Activated CD8-positive, alpha-beta T cell treated with anti-CD3 and anti-CD28 coated beads, Interleukin-2, amount 10 ng/mL, durations not matched to agents 7 days and 5 days (primary cell): ENCODE measurements at regions not wholly inside any gene's neighbourhood (a gene's known extent, or its start where the extent isn't known, plus 50 kb on each side); places are given as distances from the start of the nearest gene placed in this dataset.

Experiments
- ATAC-seq: fragments of 150-1000 bp; cut with Tn5 transposase; one replicate; pipeline ENCODE4 v1.10.0; 2021; ENCODE audit warnings: moderate library complexity
- CTCF ChIA-PET: fragments of 350-600 bp; sonication (Branson Sonifier 250); formaldehyde crosslinking; loops from one replicate; lab custom pipeline; 2021; ENCODE audit warnings: antibody characterized with exemption; lab: Charles Lee
- POLR2A ChIA-PET: fragments of 350-600 bp; sonication (Branson Sonifier 250); formaldehyde crosslinking; loops from one replicate; lab custom pipeline; 2021; ENCODE audit warnings: antibody characterized with exemption; lab: Charles Lee
- DNase-seq: peaks from one replicate; pipeline ENCODE4 v3.0.0-alpha.2; 2020
- H3K27ac Mint-ChIP-seq: one replicate; pipeline ENCODE4 v1.8.0; 2021; ENCODE audit warnings: mild to moderate bottlenecking, mixed read lengths
- H3K27me3 Mint-ChIP-seq: one replicate; pipeline ENCODE4 v1.8.0; 2021; ENCODE audit warnings: low read depth, mixed read lengths
- H3K36me3 Mint-ChIP-seq: one replicate; pipeline ENCODE4 v1.8.0; 2021; ENCODE audit warnings: low read depth, mixed read lengths
- H3K4me1 Mint-ChIP-seq: one replicate; pipeline ENCODE4 v1.8.0; 2021; ENCODE audit warnings: low read depth, mixed read lengths
- H3K4me3 Mint-ChIP-seq: one replicate; pipeline ENCODE4 v1.8.0; 2021; ENCODE audit warnings: mild to moderate bottlenecking, mixed read lengths
- H3K9me3 Mint-ChIP-seq: one replicate; pipeline ENCODE4 v1.8.0; 2022; ENCODE audit warnings: mixed read lengths; ENCODE audit not compliant: insufficient read depth

DNA sequence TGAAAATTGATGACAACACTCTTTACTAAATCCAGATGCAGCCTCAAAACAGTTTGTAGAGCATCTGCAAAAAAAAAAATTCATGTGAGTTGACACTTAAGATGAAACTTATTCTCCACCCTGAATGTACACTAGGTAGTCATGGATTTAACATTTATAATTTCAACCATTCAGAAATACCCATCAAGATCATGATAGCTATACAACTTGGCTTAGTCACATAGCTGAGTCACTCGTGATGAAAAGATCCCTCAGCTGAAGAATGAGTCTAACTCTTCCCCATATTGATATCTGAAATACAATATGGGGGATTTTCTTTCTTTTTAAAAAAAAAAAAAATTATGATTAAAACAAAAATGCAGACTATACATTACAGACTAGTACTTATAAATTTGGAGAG, 104.8 kb upstream of the PLEKHG7 start:
- ChIA-PET POLR2A (interaction anchor here (0.7 to 0.9 kb wide), 2 partner anchors 452 to 1106 kb away, joined by 3 read pairs; partner anchors contain the start of gene BTG1), CTCF (no interaction called here)
- H3K9me3 Mint-ChIP-seq, result peaks cover 26% of the 10 kb centered on the region
- H3K4me1 Mint-ChIP-seq, result peaks cover 29% of the 10 kb centered on the region
- ATAC-seq (no peak), DNase-seq (no peak)
- no peaks in the 10 kb centered on the region for H3K27me3 Mint-ChIP-seq
- no peak overlapping the region for H3K4me3 Mint-ChIP-seq
- H3K36me3 Mint-ChIP-seq, result peaks cover 45% of the 10 kb centered on the region
- H3K27ac Mint-ChIP-seq, result no peak overlapping the region

DNA sequence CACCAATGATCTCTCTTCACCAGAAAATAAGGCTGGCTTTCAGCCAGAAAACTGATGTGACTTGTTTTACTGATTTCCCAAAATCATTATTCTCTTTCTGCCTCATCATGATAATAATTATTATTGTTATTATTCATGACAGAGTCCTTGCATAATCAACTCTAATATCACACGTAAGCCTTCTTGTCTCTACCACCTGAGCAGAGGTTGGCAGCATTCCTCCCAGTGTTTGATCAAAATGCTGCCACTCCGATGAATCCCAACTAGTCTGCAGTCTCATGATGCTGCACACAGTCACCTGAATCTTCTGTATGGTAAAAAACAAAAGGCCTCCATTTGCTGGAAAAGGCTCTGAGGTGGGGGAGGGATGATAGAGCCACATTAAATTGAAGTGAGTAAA, 105.7 kb upstream of the PLEKHG7 start:
- DNase-seq (no peak), ATAC-seq (no peak)
- H3K36me3 Mint-ChIP-seq, result peaks cover 48% of the 10 kb centered on the region
- H3K9me3 Mint-ChIP-seq, result peaks cover 30% of the 10 kb centered on the region
- H3K4me1 Mint-ChIP-seq, result peaks cover 32% of the 10 kb centered on the region
- no peak overlapping the region for H3K4me3 Mint-ChIP-seq
- CTCF ChIA-PET, result no interaction called here
- no peak overlapping the region for H3K27ac Mint-ChIP-seq
- no peaks in the 10 kb centered on the region for H3K27me3 Mint-ChIP-seq
- POLR2A ChIA-PET, result interaction anchor here (0.9 kb wide), 1 partner anchor 452 kb away, joined by 3 read pairs; the partner anchor contains the start of gene BTG1

DNA sequence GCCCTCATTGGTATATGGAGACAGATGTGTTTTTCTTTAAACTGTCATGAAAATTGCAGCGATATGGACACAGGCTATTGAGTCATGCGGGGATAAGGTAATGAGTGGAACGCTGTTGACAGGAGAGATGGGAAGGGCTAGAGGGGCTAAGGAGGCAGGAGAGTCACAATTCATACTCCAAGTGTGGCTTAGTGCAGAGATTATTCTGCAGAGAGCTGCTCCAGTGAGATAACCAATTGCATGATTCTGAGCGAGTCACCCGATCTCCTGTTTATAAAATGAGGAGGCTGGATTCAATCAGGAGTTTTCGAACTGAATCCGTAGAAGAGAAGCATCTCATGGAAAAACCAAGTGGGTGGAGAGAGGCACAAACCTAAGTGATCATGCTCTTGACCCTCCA, 106.4 kb upstream of the PLEKHG7 start:
- ATAC-seq, result no peak
- no peaks in the 10 kb centered on the region for H3K27me3 Mint-ChIP-seq
- peaks cover 30% of the 10 kb centered on the region for H3K9me3 Mint-ChIP-seq
- no peak for DNase-seq
- peaks cover 45% of the 10 kb centered on the region for H3K36me3 Mint-ChIP-seq
- ChIA-PET POLR2A (no interaction called here), CTCF (no interaction called here)
- H3K4me1 Mint-ChIP-seq, result peaks cover 33% of the 10 kb centered on the region
- no peak overlapping the region for H3K27ac Mint-ChIP-seq
- H3K4me3 Mint-ChIP-seq, result no peak overlapping the region

DNA sequence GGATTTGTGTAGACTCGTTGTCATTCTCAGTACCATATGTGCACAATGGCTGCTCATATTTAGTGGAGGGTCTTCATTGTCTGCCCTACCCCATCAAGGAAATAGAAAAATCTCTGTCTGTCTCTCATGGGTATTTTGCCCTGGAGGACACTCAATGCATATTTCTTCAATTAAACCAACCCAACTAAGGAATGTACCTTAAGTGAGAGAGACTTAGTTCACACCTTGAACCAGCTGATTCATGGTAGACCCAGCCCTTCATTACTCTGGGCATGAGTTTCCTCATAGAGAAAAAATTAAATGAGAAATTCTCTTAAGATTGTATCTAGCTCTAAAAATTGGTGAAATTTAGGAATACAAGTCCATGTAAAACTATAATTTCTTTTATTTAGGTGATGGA, 107.1 kb upstream of the PLEKHG7 start:
- Mint-ChIP-seq H3K4me3 (no peak overlapping the region), H3K36me3 (peaks cover 38% of the 10 kb centered on the region), H3K27ac (no peak overlapping the region), H3K4me1 (peaks cover 31% of the 10 kb centered on the region), H3K9me3 (peaks cover 27% of the 10 kb centered on the region), H3K27me3 (no peaks in the 10 kb centered on the region)
- DNase-seq (no peak), ATAC-seq (no peak)
- ChIA-PET CTCF (interaction anchor here (1.5 to 1.6 kb wide), 2 partner anchors 8 to 25 kb away, joined by 4 to 6 read pairs; no protein-coding TSS in a partner anchor), POLR2A (no interaction called here)

DNA sequence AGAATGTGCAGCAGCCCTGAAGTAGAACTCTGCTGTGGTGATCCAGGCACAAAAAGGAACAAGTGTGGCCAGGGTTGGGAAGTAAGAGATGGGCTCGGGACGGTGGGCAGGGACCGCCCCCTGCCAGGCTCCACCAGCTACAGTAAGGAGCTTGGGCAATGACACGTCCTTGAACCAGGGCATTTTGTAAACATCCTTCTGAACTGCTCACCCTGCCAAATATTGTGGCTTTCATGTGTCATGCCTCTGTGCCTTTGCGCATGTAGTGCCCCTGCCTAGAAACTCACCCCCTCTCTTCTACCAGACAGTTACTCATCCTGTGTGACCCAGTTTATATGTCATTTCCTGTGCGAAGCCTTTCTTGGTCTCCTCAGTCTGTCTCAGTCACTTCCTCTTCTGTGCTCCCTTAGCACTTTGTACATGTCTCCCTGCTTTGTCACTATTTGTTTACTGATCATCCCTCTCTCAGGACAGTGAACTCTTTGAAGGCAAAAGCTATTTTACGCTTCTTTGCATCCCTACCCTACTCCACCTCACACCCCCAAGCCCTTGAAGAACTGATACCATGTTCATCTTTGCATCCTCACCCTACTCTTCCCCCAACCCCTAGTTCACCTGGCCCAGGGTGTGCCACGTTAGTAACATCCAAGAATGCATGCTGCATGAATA, 108.9 kb upstream of the PLEKHG7 start:
- peak; percentile 99 for ATAC-seq
- Mint-ChIP-seq H3K9me3 (peaks cover 21% of the 10 kb centered on the region), H3K27ac (peak overlapping the region; percentile 94), H3K36me3 (peaks cover 30% of the 10 kb centered on the region), H3K4me1 (peaks cover 31% of the 10 kb centered on the region), H3K27me3 (no peaks in the 10 kb centered on the region), H3K4me3 (peak overlapping the region; percentile 49)
- ChIA-PET CTCF (interaction anchor here (0.9 to 1.6 kb wide), 7 partner anchors 10 to 448 kb away, joined by 3 to 4 read pairs (median 4); partner anchors contain the start of gene BTG1), POLR2A (interaction anchor here (1.8 kb wide), 1 partner anchor 448 kb away, joined by 12 read pairs; the partner anchor contains the start of gene BTG1)
- peak; percentile 85 for DNase-seq

DNA sequence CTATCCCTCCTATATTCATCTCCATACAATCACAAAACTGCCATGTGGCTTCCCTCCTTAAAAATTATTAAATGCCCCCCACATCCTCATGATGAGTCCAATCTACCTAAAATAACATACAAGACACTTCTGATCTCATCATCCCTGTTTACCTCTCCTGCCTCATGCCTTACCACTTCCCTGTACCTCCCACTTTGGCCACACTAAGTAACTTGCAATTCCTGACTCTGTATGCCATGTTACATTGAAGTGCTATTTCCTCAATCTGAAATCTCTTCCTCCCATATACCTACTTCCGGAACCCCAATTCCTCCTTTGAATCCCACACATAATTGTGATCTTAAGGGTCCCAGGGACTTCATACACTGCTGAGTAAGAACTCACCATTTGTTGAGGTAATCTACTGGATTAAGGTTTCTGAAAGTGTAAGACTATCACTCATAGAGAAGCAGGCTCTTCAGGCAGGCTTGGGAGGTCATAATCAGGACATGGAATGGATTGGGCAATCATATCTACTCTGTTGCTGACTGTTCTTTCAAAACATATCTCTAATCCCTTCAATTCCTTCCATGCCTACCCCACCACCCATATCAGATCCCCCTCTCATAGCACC, 117.6 kb upstream of the PLEKHG7 start:
- Mint-ChIP-seq H3K4me1 (no peaks in the 10 kb centered on the region), H3K4me3 (no peak overlapping the region), H3K27ac (no peak overlapping the region), H3K36me3 (peaks cover 4% of the 10 kb centered on the region), H3K27me3 (no peaks in the 10 kb centered on the region), H3K9me3 (no peaks in the 10 kb centered on the region)
- ChIA-PET CTCF (no interaction called here), POLR2A (no interaction called here)
- DNase-seq, result no peak
- ATAC-seq, result no peak

DNA sequence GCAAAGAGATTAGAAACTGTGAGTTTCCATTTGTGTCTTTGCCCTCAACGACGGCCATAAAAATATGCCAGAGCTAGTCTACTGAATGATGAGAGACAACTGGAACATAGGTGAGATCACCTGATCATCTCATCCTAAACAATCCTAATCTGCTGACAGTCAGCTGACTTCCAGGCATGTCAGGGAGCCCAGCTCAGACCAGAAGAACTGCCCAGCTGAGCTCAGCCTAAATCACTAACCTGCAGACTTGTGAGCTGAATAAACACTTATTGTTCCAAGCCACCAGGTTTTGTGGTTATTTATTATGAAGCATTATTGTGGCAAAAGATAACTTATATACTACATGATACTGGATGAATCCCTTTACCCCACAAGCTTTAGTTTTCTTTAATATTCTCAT, 118.9 kb upstream of the PLEKHG7 start:
- DNase-seq, result no peak
- no peaks in the 10 kb centered on the region for H3K9me3 Mint-ChIP-seq
- H3K4me3 Mint-ChIP-seq, result no peak overlapping the region
- CTCF ChIA-PET, result interaction anchor here (0.7 kb wide), 1 partner anchor 8 kb away, joined by 3 read pairs; no protein-coding TSS in a partner anchor
- H3K27me3 Mint-ChIP-seq, result no peaks in the 10 kb centered on the region
- POLR2A ChIA-PET, result interaction anchor here (1.2 kb wide), 1 partner anchor 438 kb away, joined by 4 read pairs; the partner anchor contains the start of gene BTG1
- H3K4me1 Mint-ChIP-seq, result no peaks in the 10 kb centered on the region
- H3K27ac Mint-ChIP-seq, result no peak overlapping the region
- peaks cover 4% of the 10 kb centered on the region for H3K36me3 Mint-ChIP-seq
- no peak for ATAC-seq

- ChIA-PET CTCF (interaction anchor here (1.8 kb wide), 1 partner anchor 12 kb away, joined by 8 read pairs; no protein-coding TSS in a partner anchor), POLR2A (interaction anchor here (1.2 kb wide), 1 partner anchor 437 kb away, joined by 4 read pairs; the partner anchor contains the start of gene BTG1)
- Mint-ChIP-seq H3K27ac (no peak overlapping the region), H3K27me3 (no peaks in the 10 kb centered on the region), H3K36me3 (peaks cover 4% of the 10 kb centered on the region), H3K4me1 (no peaks in the 10 kb centered on the region), H3K9me3 (no peaks in the 10 kb centered on the region), H3K4me3 (no peak overlapping the region)
- ATAC-seq (no peak), DNase-seq (no peak)
Observed at GRCh38 chr12:92582893-92583292, 119.9 kb upstream of the PLEKHG7 start.

DNA sequence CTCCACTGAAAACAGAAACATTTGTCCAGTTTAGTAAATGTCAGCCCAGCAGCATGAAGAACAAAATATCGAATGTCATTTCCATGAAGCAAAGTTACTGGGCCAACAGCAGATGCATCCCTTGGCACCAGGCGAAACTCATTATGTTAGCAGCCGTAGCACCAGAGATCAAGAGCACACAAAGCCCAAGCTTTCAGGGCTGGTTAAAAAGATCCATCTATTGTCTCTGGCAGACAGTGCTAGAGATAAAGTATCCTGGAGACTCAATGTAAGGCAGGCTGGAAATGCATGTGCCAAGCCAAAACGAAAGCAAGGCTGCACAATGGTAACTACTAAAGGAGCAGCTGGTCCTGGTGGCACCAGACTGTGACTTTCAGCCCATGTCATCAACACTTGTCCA, 120.3 kb upstream of the PLEKHG7 start:
- DNase-seq (no peak), ATAC-seq (no peak)
- H3K9me3 Mint-ChIP-seq, result no peaks in the 10 kb centered on the region
- CTCF ChIA-PET, result interaction anchor here (1.8 kb wide), 1 partner anchor 12 kb away, joined by 8 read pairs; no protein-coding TSS in a partner anchor
- peaks cover 4% of the 10 kb centered on the region for H3K36me3 Mint-ChIP-seq
- no peaks in the 10 kb centered on the region for H3K27me3 Mint-ChIP-seq
- no peaks in the 10 kb centered on the region for H3K4me1 Mint-ChIP-seq
- POLR2A ChIA-PET, result no interaction called here
- H3K27ac Mint-ChIP-seq, result no peak overlapping the region
- no peak overlapping the region for H3K4me3 Mint-ChIP-seq

DNA sequence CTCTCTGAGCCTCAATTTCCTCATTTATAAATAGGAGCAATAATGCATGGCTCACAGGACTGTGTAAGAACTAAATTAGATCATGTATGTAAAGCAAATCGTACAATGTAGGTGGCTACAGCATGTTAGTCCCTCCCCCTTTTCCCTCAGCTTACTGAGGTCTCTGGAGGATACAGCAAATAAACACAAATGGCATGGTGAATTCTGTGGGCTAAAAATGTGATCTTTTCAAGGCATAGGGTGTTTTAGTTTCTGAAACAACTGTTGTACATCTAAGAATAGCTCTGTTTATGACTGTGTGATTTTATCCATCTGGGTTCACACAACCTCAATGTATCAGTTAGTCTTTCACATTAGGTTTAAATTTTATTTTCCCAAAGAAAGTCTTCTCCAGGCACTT, 121.2 kb upstream of the PLEKHG7 start:
- H3K4me1 Mint-ChIP-seq, result no peaks in the 10 kb centered on the region
- ATAC-seq, result no peak
- no peak for DNase-seq
- no peak overlapping the region for H3K4me3 Mint-ChIP-seq
- POLR2A ChIA-PET, result no interaction called here
- peaks cover 4% of the 10 kb centered on the region for H3K36me3 Mint-ChIP-seq
- no peak overlapping the region for H3K27ac Mint-ChIP-seq
- CTCF ChIA-PET, result interaction anchor here (1.8 kb wide), 1 partner anchor 11 kb away, joined by 8 read pairs; no protein-coding TSS in a partner anchor
- H3K27me3 Mint-ChIP-seq, result no peaks in the 10 kb centered on the region
- H3K9me3 Mint-ChIP-seq, result no peaks in the 10 kb centered on the region

DNA sequence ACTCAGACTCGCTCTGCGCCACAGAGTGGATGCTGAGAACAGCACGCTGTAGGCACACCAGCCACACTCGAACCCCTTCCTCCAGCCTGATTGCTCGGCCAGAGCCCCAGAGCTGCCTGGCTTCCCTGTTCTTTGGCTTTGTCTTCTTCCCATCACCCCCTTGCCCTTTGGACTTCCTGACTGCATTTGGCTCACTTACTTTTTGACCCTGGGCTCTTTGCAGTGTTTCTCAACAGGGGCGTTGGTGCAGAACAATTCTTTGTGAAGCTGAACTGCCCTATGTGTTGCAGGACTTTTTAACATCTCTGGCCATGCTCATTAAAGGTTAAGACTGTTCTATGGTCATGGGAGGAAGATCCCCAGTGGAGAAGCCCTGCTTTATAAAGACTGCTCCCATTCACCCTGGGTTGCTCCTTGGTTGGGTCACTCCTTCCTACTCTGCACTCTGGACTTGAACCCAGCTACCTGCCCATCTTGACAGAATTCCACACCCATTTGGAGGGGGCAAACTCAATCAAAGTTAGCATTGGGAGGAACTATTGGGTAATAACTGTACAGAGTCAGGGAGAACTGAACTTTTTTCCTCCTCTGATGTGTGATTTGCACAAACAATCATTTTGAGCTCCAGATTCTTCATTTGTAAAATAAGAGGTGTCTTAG, 127.7 kb upstream of the PLEKHG7 start:
- Mint-ChIP-seq H3K9me3 (no peaks in the 10 kb centered on the region), H3K4me3 (no peak overlapping the region), H3K27me3 (no peaks in the 10 kb centered on the region), H3K27ac (no peak overlapping the region), H3K4me1 (no peaks in the 10 kb centered on the region), H3K36me3 (no peaks in the 10 kb centered on the region)
- no peak for ATAC-seq
- CTCF ChIA-PET, result interaction anchor here (0.6 to 2.0 kb wide), 7 partner anchors 9 to 1194 kb away, joined by 3 to 14 read pairs (median 3); no protein-coding TSS in a partner anchor
- POLR2A ChIA-PET, result interaction anchor here (1.2 kb wide), 1 partner anchor 429 kb away, joined by 4 read pairs; the partner anchor contains the start of gene BTG1
- no peak for DNase-seq
